Superior temporal gyrus (tissue), 1 donor: ENCODE measurements at regions not wholly inside any gene's neighbourhood (a gene's known extent, or its start where the extent isn't known, plus 50 kb on each side); places are given as distances from the start of the nearest gene placed in this dataset.
"Not testable (repeated sequence)": the region's sequence is repeated elsewhere in the genome, so short reads cannot be mapped to it uniquely, and the experiment has no call there.

ENCODE experiments used
- DNase-seq: peaks from one replicate; pipeline ENCODE4 v3.0.0-alpha.2; 2016; ENCODE audit errors: extremely low spot score

- no peak for DNase-seq
Observed at GRCh38 chr11:134598368-134598767, 186.3 kb upstream of the B3GAT1 start.

- no peak for DNase-seq
Observed at GRCh38 chr11:134597452-134597851, 185.4 kb upstream of the B3GAT1 start.

GRCh38 chr11:134596404-134596803 lies 184.4 kb upstream of the B3GAT1 start:
- DNase-seq = no peak

GRCh38 chr11:134592391-134592990 lies 180.4 kb upstream of the B3GAT1 start:
- DNase-seq = no peak

- DNase-seq = no peak
Observed at GRCh38 chr11:134591338-134591737, 179.3 kb upstream of the B3GAT1 start.

GRCh38 chr11:134589129-134589528 lies 177.1 kb upstream of the B3GAT1 start:
- DNase-seq = no peak

GRCh38 chr11:134588460-134589110 lies 176.5 kb upstream of the B3GAT1 start:
- not testable (repeated sequence) for DNase-seq

GRCh38 chr11:134587345-134587744 lies 175.3 kb upstream of the B3GAT1 start:
- DNase-seq = no peak

GRCh38 chr11:134586726-134587125 lies 174.7 kb upstream of the B3GAT1 start:
- DNase-seq = no peak

- DNase-seq = no peak
Observed at GRCh38 chr11:134585666-134586610, 173.9 kb upstream of the B3GAT1 start.

GRCh38 chr11:134584706-134585445 lies 172.8 kb upstream of the B3GAT1 start:
- no peak for DNase-seq

- no peak for DNase-seq
Observed at GRCh38 chr11:134584001-134584561, 172.0 kb upstream of the B3GAT1 start.

GRCh38 chr11:134583397-134583990 lies 171.5 kb upstream of the B3GAT1 start:
- DNase-seq = no peak

GRCh38 chr11:134582770-134583095 lies 170.7 kb upstream of the B3GAT1 start:
- DNase-seq = no peak

GRCh38 chr11:134581966-134582769 lies 170.1 kb upstream of the B3GAT1 start:
- DNase-seq = no peak

- no peak for DNase-seq
Observed at GRCh38 chr11:134581121-134581626, 169.1 kb upstream of the B3GAT1 start.

GRCh38 chr11:134580610-134580975 lies 168.6 kb upstream of the B3GAT1 start:
- no peak for DNase-seq

- no peak for DNase-seq
Observed at GRCh38 chr11:134579724-134580609, 167.9 kb upstream of the B3GAT1 start.
